ENCODE measurements at regions not wholly inside any gene's neighbourhood (a gene's known extent, or its start where the extent isn't known, plus 50 kb on each side); places are given as distances from the start of the nearest gene placed in this dataset.

DNA sequence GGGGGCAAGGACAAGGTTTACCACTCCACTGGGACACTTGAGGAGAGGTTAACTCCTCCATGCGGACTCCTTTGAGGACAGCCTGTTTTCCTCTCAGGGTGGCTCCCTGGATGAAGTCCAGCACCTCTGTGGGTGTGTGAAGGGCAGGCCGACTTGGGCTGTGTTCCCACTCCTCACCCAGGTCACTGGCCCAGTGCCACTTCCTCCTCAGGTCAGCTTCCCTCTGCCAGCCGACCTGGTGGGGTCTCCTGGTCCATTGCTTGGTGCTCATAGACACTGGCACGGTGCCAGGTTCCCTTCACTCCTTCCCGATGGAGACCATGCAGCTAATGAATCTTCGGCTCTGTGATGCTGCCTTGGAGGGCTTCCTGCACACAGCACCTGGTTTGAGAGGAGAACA is 146.4 kb upstream of the RTL1 start:
- TF ChIP-seq CTCF (IDR thresholded peaks at IDR 0.05; ENCODE audit: borderline replicate concordance, extremely low read depth, low read length, poor library complexity, severe bottlenecking), result no peak
- no peak for TF ChIP-seq EZH2 (IDR thresholded peaks at IDR 0.05; ENCODE audit: borderline replicate concordance, low read depth, low read length, severe bottlenecking)
